ENCODE measurements at regions not wholly inside any gene's neighbourhood (a gene's known extent, or its start where the extent isn't known, plus 50 kb on each side); places are given as distances from the start of the nearest gene placed in this dataset.

- DNase-seq (ENCODE audit: low read depth in 2 of 2), result no peak
Measured at GRCh38 chr15:38672273-38672672, 107.7 kb upstream of the RASGRP1 start.

- DNase-seq (ENCODE audit: low read depth in 2 of 2), result no peak
Measured at GRCh38 chr15:38672814-38673670, 108.4 kb upstream of the RASGRP1 start.

- DNase-seq (ENCODE audit: low read depth in 2 of 2), result no peak
Measured at GRCh38 chr15:38674448-38674847, 109.8 kb upstream of the RASGRP1 start.

- no peak for DNase-seq (ENCODE audit: low read depth in 2 of 2)
Measured at GRCh38 chr15:38678281-38678680, 113.7 kb upstream of the RASGRP1 start.

- no peak for DNase-seq (ENCODE audit: low read depth in 2 of 2)
Measured at GRCh38 chr15:38680775-38681174, 116.2 kb upstream of the RASGRP1 start.

GRCh38 chr15:38682363-38682762 is 117.7 kb upstream of the RASGRP1 start:
- no peak for DNase-seq (ENCODE audit: low read depth in 2 of 2)

GRCh38 chr15:38682861-38683260 is 118.2 kb upstream of the RASGRP1 start:
- no peak for DNase-seq (ENCODE audit: low read depth in 2 of 2)

- peak; percentile 40 to 69 for DNase-seq (ENCODE audit: low read depth in 2 of 2)
Measured at GRCh38 chr15:38683382-38684242, 119.0 kb upstream of the RASGRP1 start.

GRCh38 chr15:38684440-38685010 is 119.9 kb upstream of the RASGRP1 start:
- no peak for DNase-seq (ENCODE audit: low read depth in 2 of 2)

GRCh38 chr15:38685686-38686339 is 121.2 kb upstream of the RASGRP1 start:
- DNase-seq (ENCODE audit: low read depth in 2 of 2), result no peak

GRCh38 chr15:38687340-38687739 is 122.7 kb upstream of the RASGRP1 start:
- DNase-seq (ENCODE audit: low read depth in 2 of 2), result no peak

- no peak for DNase-seq (ENCODE audit: low read depth in 2 of 2)
Measured at GRCh38 chr15:38687775-38688495, 123.3 kb upstream of the RASGRP1 start.

- peak; percentile 65 to 73 for DNase-seq (ENCODE audit: low read depth in 2 of 2)
Measured at GRCh38 chr15:38688761-38689160, 124.1 kb upstream of the RASGRP1 start.

- no peak for DNase-seq (ENCODE audit: low read depth in 2 of 2)
Measured at GRCh38 chr15:38689522-38689921, 124.9 kb upstream of the RASGRP1 start.

GRCh38 chr15:38690216-38690615 is 125.6 kb upstream of the RASGRP1 start:
- DNase-seq (ENCODE audit: low read depth in 2 of 2), result no peak

GRCh38 chr15:38690719-38691332 is 126.2 kb upstream of the RASGRP1 start:
- DNase-seq (ENCODE audit: low read depth in 2 of 2), result peak; percentile 44 to 72

GRCh38 chr15:38691377-38691776 is 126.8 kb upstream of the RASGRP1 start:
- DNase-seq (ENCODE audit: low read depth in 2 of 2), result no peak

- DNase-seq (ENCODE audit: low read depth in 2 of 2), result no peak
Measured at GRCh38 chr15:38691965-38692788, 127.6 kb upstream of the RASGRP1 start.

GRCh38 chr15:38692789-38693062 is 128.1 kb upstream of the RASGRP1 start:
- DNase-seq (ENCODE audit: low read depth in 2 of 2), result no peak
